SU-DHL-6 (cell line): ENCODE measurements at regions not wholly inside any gene's neighbourhood (a gene's known extent, or its start where the extent isn't known, plus 50 kb on each side); places are given as distances from the start of the nearest gene placed in this dataset.

Source experiments
- CTCF ChIP-seq: fragments of 200-600 bp; sonication (generic); IDR thresholded peaks from one replicate; pipeline ENCODE4 v1.5.1; 2017; ENCODE audit warnings: antibody characterized with exemption, mild to moderate bottlenecking, low read length, moderate library complexity; ENCODE audit not compliant: insufficient read depth, poor library complexity, severe bottlenecking
- EZH2phosphoT487 ChIP-seq: fragments of 200-600 bp; sonication (generic), shearing (Covaris generic); conservative IDR thresholded peaks from 2 replicates; pipeline ENCODE4 v1.6.1; 2018; ENCODE audit warnings: mild to moderate bottlenecking, antibody characterized with exemption, low read length, moderate library complexity, mixed read lengths

DNA sequence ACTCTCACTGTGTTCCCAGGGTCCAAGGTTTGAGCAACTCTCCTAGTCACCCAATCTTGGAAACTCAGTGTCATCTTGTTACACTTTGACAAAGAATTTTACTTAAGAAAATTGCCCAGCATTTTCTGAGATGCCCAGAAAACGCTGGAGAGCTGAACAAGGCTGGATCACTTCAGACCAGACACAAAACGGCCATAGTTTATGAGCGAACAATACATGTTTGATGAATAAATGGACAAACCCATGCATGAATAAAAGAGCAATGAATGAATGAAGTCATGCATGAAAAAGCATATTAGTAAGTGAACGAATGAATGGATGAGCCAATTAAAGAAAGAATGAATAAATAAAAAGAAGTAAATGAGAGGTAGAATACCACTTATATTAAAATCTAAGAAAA lies 103.8 kb downstream of the MATN1 start:
- TF ChIP-seq CTCF, result no peak
- TF ChIP-seq EZH2phosphoT487, result no peak
